Renal pelvis (tissue), 1 donor: ENCODE measurements at regions not wholly inside any gene's neighbourhood (a gene's known extent, or its start where the extent isn't known, plus 50 kb on each side); places are given as distances from the start of the nearest gene placed in this dataset.
"Not testable (repeated sequence)": the region's sequence is repeated elsewhere in the genome, so short reads cannot be mapped to it uniquely, and the experiment has no call there.

Experiments used
- DNase-seq: peaks from one replicate; pipeline ENCODE4 v3.0.0-alpha.2; 2013

GRCh38 chr2:176763851-176764404 lies 448.7 kb upstream of the HNRNPA3 start:
- DNase-seq, result no peak

- no peak for DNase-seq
These were observed 447.7 kb upstream of the HNRNPA3 start for GRCh38 chr2:176764921-176765320.

DNA sequence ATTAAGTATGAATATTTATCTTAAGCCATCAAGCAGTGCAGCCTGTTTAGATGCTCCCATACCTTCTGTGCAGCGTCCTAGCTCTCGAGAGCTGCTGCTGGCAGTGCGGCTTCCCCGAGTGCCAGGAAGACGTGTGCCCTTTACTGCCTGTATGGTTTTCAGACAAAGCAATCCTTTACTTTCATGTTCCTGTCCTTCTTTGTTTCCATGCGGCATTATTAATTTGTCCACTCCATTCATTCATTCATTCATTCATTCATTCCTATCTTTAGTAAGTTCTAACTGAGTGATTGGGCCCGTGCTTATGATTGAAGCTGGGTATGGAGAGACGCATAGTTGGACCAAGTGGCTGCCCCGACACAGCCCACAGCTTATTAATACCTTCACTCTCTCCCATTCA lies 446.6 kb upstream of the HNRNPA3 start:
- no peak for DNase-seq

DNA sequence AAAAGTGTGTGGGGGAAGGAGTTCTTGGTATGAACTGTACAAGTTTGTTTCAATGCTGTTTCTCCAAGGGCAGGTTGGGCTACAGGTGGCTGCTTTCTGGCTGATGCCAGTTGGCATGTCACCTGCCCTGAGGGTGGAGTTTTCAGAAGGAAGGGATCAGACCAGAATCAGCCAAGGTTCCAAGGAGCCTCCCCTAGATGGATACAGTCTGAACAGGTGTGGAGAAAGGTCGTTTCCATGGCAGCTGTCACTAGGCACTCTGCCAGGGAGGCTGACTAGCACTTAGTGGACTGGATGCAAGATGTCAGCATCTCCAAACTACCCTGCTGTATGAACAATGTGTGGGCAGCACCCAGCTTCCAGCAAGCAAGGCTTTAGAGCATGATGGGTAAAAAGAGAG lies 444.4 kb upstream of the HNRNPA3 start:
- DNase-seq, result no peak

DNA sequence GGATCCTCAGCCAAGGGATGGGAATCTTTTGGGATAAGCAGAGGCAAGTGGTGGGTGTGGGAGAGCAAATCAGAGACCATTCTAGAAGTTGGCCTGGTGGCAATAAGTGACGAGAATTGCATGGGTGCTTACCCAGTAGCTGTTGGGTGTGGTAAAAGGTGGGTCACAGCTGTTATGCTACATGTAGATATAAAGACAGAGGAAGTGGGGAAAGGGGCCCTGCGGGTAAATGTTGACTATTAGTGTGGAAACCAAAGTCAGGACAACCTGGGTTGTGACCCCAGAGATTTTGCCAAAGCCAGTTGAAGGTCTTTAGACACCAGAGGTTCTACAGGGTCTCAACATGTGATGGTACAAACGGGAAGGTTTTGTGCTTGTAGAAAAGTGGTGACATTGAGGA lies 443.6 kb upstream of the HNRNPA3 start:
- DNase-seq, result no peak

DNA sequence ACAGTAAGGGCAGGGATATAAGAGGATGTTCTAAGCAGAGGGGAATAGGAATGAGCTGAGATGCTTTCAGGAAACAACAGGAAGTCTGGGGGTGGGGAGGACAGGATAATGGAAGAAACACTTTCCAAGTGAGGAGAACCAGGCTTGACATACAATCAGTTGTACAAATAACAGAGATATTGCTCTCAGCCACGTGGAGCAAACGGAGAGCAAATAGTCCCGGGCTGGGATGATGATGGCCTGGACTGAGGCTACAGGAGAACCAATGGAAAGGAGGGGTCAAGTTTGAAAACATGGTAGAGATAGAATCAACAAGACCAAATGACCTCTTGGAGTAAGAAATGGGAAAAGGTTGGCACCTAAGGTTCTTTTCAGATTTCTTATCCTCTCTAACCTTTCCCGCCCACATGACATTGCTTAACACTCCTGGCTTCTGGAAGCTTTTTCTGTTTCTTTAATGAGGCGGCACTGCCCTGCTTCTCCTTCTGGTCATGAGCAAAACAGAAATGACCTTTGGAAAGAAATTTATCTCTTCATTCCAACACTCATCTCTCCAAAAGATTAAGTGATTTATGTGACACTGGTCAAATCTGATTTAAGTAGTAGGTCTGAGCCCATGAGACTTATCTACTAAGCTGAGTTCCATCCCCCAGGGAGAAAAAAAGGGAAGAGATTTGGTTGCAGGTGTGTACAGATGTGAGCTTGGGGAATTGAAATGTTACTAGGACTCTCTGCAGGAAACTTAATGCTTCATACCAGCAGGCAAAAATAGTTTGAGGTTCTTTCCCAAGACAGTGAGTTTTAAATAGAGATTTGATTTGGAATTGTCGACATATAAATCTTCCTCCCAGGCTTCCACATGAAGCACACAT lies 442.9 kb upstream of the HNRNPA3 start:
- DNase-seq, result no peak

- DNase-seq, result no peak
These were observed 439.8 kb upstream of the HNRNPA3 start for GRCh38 chr2:176772816-176773215.

GRCh38 chr2:176774766-176775451 lies 437.7 kb upstream of the HNRNPA3 start:
- no peak for DNase-seq

DNA sequence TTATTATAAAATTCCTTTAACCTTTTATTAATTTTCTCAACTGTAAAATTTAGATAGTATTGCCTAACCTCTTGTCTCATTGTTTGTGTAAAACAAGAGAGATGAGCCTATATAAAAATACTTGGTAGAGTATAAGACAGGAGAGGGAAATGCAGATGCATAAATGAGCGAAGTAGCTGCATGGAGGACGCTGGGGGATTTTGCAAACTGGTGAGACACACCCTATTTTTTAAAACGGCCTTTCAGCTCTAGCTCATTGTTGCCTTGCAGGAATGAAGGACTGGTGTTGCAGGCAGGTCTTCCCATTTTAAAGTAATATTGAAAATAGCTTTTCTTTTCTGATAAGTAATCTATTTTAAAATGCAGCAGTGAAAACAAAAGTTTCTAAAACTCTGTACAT lies 435.3 kb upstream of the HNRNPA3 start:
- DNase-seq, result no peak

GRCh38 chr2:176779917-176780316 lies 432.7 kb upstream of the HNRNPA3 start:
- no peak for DNase-seq

GRCh38 chr2:176780348-176780747 lies 432.2 kb upstream of the HNRNPA3 start:
- no peak for DNase-seq

- no peak for DNase-seq
These were observed 430.9 kb upstream of the HNRNPA3 start for GRCh38 chr2:176781570-176782217.

GRCh38 chr2:176784633-176785200 lies 427.9 kb upstream of the HNRNPA3 start:
- no peak for DNase-seq

GRCh38 chr2:176789751-176790150 lies 422.8 kb upstream of the HNRNPA3 start:
- DNase-seq, result no peak

DNA sequence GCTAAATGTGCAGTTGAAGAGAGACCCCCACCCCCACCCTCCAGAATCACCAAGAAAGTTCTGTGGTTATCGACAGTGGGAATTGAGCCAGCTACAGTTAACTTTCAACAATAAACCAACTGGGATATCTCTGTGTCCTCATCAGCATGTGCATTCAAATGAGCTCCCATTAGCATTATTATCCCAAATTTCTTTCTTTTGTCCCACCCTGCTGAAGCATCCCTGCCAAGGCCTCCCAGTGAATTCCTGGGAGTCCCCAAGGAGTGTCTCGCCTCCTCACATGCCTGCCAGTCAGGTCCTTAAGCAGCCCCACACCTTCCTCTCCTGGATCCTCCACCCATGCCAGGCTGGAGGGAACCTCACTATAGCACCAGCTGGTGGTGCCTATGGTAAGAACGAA lies 422.1 kb upstream of the HNRNPA3 start:
- no peak for DNase-seq

DNA sequence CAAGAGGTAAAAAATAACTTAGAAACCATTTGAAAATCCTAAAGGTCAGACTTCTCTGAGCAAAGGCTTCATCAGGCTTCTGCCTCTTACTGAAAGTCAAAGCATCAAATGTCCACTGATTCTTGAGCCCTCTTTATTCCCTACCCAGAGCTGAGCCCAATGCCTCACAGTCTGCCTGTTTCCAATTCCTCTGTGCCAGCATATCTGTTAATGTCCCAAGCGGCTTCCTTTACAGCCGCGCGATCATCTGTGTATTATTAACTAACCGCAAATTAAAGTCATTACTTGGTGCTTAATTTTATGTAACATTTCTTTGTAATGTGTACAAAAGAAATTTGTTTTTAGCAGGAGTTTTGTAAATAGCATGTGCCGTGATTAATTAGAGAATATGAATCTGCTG lies 418.8 kb upstream of the HNRNPA3 start:
- DNase-seq, result no peak

- DNase-seq, result no peak
These were observed 418.2 kb upstream of the HNRNPA3 start for GRCh38 chr2:176794392-176794791.

DNA sequence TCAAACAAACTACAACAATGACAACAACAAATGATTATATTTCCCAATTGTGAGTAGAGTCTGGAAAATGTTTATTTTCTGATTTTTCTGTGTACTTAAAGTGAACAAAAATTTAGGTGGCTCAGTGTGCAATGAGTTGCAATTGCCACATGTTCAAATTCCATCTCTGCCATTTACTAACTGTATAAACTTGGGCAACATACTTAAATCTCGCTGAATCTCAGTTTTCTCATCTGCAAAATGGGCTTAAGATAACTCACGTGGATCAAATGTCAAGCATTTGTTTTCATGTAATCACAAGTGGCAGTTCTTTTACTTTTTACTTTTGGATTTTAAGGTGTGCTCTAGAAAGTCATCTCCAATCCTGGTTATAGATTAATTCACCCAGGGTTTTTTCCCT lies 416.8 kb upstream of the HNRNPA3 start:
- no peak for DNase-seq

DNA sequence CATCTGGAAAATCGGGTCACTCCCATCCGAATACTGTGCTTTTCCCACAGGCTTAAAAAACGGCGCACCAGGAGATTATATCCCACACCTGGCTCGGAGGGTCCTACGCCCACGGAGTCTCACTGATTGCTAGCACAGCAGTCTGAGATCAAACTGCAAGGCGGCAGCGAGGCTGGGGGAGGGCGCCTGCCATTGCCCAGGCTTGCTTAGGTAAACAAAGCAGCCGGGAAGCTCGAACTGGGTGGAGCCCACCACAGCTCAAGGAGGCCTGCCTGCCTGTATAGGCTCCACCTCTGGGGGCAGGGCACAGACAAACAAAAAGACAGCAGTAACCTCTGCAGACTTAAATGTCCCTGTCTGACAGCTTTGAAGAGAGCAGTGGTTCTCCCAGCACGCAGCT lies 415.9 kb upstream of the HNRNPA3 start:
- not testable (repeated sequence) for DNase-seq

DNA sequence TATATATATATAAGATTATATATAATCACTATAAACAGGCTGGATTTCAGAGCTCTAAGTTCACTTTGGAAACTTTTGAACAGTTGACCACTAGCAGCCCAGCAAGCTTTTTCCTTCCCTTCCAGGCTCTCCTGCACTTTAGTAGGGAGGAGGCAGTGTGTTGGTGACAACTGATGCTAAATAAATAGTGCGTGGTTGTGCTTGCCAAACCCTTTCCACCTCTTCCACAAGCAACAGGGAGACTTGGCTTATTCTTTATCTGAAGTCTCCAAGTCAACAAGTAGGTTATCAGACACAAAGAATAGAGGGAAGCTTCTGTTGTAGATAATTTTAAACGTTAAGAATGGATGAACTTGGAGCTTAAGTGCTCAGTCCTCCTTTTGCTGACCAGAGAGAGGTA lies 408.2 kb upstream of the HNRNPA3 start:
- DNase-seq, result no peak

- DNase-seq, result no peak
These were observed 407.2 kb upstream of the HNRNPA3 start for GRCh38 chr2:176805345-176805744.

- no peak for DNase-seq
These were observed 400.3 kb upstream of the HNRNPA3 start for GRCh38 chr2:176812246-176812775.
